HG02610 (cell line): ENCODE measurements at regions not wholly inside any gene's neighbourhood (a gene's known extent, or its start where the extent isn't known, plus 50 kb on each side); places are given as distances from the start of the nearest gene placed in this dataset.

Source experiments
- ATAC-seq: cut with Tn5 transposase; IDR thresholded peaks from one replicate; pipeline ENCODE4 v1.9.1; 2021; ENCODE audit warnings: mild to moderate bottlenecking, moderate library complexity; ENCODE audit not compliant: unreplicated experiment

GRCh38 chr14:34247605-34248004 is 214.4 kb downstream of the SPTSSA start:
- ATAC-seq, result no peak

GRCh38 chr14:34246206-34246605 is 215.8 kb downstream of the SPTSSA start:
- no peak for ATAC-seq

- ATAC-seq, result no peak
These were observed 218.6 kb downstream of the SPTSSA start for GRCh38 chr14:34243401-34243800.

GRCh38 chr14:34243001-34243400 is 219.0 kb downstream of the SPTSSA start:
- ATAC-seq, result no peak

GRCh38 chr14:34241185-34241711 is 220.8 kb downstream of the SPTSSA start:
- no peak for ATAC-seq

GRCh38 chr14:34238610-34239009 is 223.4 kb downstream of the SPTSSA start:
- no peak for ATAC-seq

- ATAC-seq, result no peak
These were observed 224.4 kb downstream of the SPTSSA start for GRCh38 chr14:34237677-34238076.

- ATAC-seq, result no peak
These were observed 225.0 kb downstream of the SPTSSA start for GRCh38 chr14:34237081-34237480.

- no peak for ATAC-seq
These were observed 226.3 kb downstream of the SPTSSA start for GRCh38 chr14:34235643-34236300.

- no peak for ATAC-seq
These were observed 227.8 kb downstream of the SPTSSA start for GRCh38 chr14:34234258-34234657.

- ATAC-seq, result no peak
These were observed 228.4 kb downstream of the SPTSSA start for GRCh38 chr14:34233619-34234018.

- ATAC-seq, result no peak
These were observed 229.2 kb downstream of the SPTSSA start for GRCh38 chr14:34232790-34233189.

- ATAC-seq, result no peak
These were observed 230.4 kb downstream of the SPTSSA start for GRCh38 chr14:34231626-34232025.

GRCh38 chr14:34229140-34229539 is 232.9 kb downstream of the SPTSSA start:
- ATAC-seq, result no peak

- ATAC-seq, result no peak
These were observed 233.4 kb downstream of the SPTSSA start for GRCh38 chr14:34228650-34228976.

GRCh38 chr14:34227834-34228649 is 234.0 kb downstream of the SPTSSA start:
- peak; percentile 91 for ATAC-seq

GRCh38 chr14:34224221-34224620 is 237.8 kb downstream of the SPTSSA start:
- no peak for ATAC-seq

- no peak for ATAC-seq
These were observed 238.5 kb downstream of the SPTSSA start for GRCh38 chr14:34223373-34224148.

GRCh38 chr14:34222867-34223266 is 239.2 kb downstream of the SPTSSA start:
- ATAC-seq, result no peak

GRCh38 chr14:34222122-34222521 is 239.9 kb downstream of the SPTSSA start:
- ATAC-seq, result no peak

GRCh38 chr14:34220921-34221320 is 241.1 kb downstream of the SPTSSA start:
- ATAC-seq, result peak; percentile 65

GRCh38 chr14:34220378-34220706 is 241.7 kb downstream of the SPTSSA start:
- ATAC-seq, result no peak
